CD4-positive, CD25-positive, alpha-beta regulatory T cell (primary cell): ENCODE measurements at regions not wholly inside any gene's neighbourhood (a gene's known extent, or its start where the extent isn't known, plus 50 kb on each side); places are given as distances from the start of the nearest gene placed in this dataset.

Source experiments
- ATAC-seq, 2 donors: fragments of 150-1000 bp; cut with Tn5 transposase; one replicate each; pipeline ENCODE4 v1.10.0; 2021; ENCODE audit warnings: low read depth in 2 of 2, moderate number of reproducible peaks in 2 of 2, moderate library complexity in 1 of 2
- DNase-seq, 3 donors: peaks; one replicate each; pipeline versions ENCODE4 v3.0.0 to v3.0.0-alpha.2; 2012 to 2022; ENCODE audit warnings: mixed read lengths in 1 of 3
- H3K27ac ChIP-seq: one replicate; pipeline ENCODE4 v1.7.0; 2013; ENCODE audit warnings: mild to moderate bottlenecking, low read length; ENCODE audit not compliant: insufficient read depth, poor library complexity, severe bottlenecking
- H3K27me3 ChIP-seq: one replicate; pipeline ENCODE4 v1.7.0; 2013; ENCODE audit warnings: low read length; ENCODE audit not compliant: control insufficient read depth, insufficient read depth
- H3K36me3 ChIP-seq: one replicate; pipeline ENCODE4 v1.7.0; 2013; ENCODE audit warnings: mild to moderate bottlenecking, low read length, moderate library complexity; ENCODE audit not compliant: control insufficient read depth, insufficient read depth
- H3K4me1 ChIP-seq: 2 replicates; pipeline ENCODE4 v1.7.0; 2013; ENCODE audit warnings: mild to moderate bottlenecking, low read length; ENCODE audit not compliant: insufficient read depth, control insufficient read depth, poor library complexity, severe bottlenecking
- H3K4me3 ChIP-seq: one replicate; pipeline ENCODE4 v1.7.0; 2013; ENCODE audit warnings: low read depth, mild to moderate bottlenecking, low read length, moderate library complexity
- H3K9me3 ChIP-seq, 2 experiments: 1 replicate in 1 of 2; 2 replicates in 1 of 2; pipeline ENCODE4 v1.7.0; 2013; ENCODE audit warnings: low read length in 2 of 2, mild to moderate bottlenecking in 1 of 2, moderate library complexity in 1 of 2; ENCODE audit not compliant: control insufficient read depth in 2 of 2
- H3K27ac Mint-ChIP-seq, 3 donors: one replicate each; pipeline ENCODE4 v1.8.0; 2020 to 2022; ENCODE audit warnings: mild to moderate bottlenecking in 3 of 3, mixed read lengths in 3 of 3, moderate library complexity in 2 of 3
- H3K27me3 Mint-ChIP-seq: one replicate; pipeline ENCODE4 v1.8.0; 2022; ENCODE audit warnings: mild to moderate bottlenecking, mixed read lengths
- H3K36me3 Mint-ChIP-seq: one replicate; pipeline ENCODE4 v1.8.0; 2020; ENCODE audit warnings: mixed read lengths
- H3K4me1 Mint-ChIP-seq, 4 donors: one replicate each; pipeline ENCODE4 v1.8.0; 2020 to 2022; ENCODE audit warnings: mixed read lengths in 4 of 4, mild to moderate bottlenecking in 1 of 4
- H3K4me3 Mint-ChIP-seq, 4 donors: one replicate each; pipeline ENCODE4 v1.8.0; 2020 to 2022; ENCODE audit warnings: mild to moderate bottlenecking in 4 of 4, mixed read lengths in 4 of 4, moderate library complexity in 3 of 4
- H3K9me3 Mint-ChIP-seq, 7 donors: one replicate each; pipeline ENCODE4 v1.8.0; 2020 to 2022; ENCODE audit warnings: mixed read lengths in 7 of 7, mild to moderate bottlenecking in 3 of 7, moderate library complexity in 2 of 7

GRCh38 chr2:120944575-120944974 lies 208.9 kb downstream of the GLI2 start:
- Histone ChIP-seq H3K9me3 (no peaks in the 10 kb centered on the region), H3K36me3 (no peaks in the 10 kb centered on the region), H3K27ac (no peak overlapping the region), H3K4me1 (no peaks in the 10 kb centered on the region), H3K27me3 (no peaks in the 10 kb centered on the region), H3K4me3 (no peak overlapping the region)
- DNase-seq (no peak), ATAC-seq (no peak)
- Mint-ChIP-seq H3K36me3 (no peaks in the 10 kb centered on the region), H3K4me1 (no peaks in the 10 kb centered on the region), H3K9me3 (no peaks in the 10 kb centered on the region), H3K27ac (no peak overlapping the region), H3K4me3 (no peak overlapping the region), H3K27me3 (no peaks in the 10 kb centered on the region)

DNA sequence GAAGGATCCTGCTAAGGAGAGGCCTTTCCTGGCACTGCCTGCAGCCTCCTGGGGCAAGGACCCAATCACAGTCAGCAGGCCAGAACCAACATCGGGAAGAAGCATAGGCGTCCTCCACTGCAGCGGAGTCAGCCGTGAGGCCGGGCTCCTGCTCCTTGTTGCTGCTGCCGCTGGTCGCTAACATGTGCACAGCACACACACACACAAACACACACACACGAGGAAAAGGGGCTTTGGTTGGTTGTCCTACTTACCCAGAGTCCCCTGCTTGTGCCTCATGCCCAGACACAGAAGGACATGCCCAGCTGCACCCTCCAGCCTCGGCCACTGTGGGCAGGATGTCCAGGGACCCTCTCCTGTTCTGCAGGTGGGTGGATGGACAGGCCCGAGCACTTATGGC lies 209.4 kb downstream of the GLI2 start:
- DNase-seq (no peak), ATAC-seq (no peak)
- no peaks in the 10 kb centered on the region for H3K9me3 ChIP-seq
- Mint-ChIP-seq H3K27ac (no peak overlapping the region), H3K27me3 (no peaks in the 10 kb centered on the region), H3K9me3 (no peaks in the 10 kb centered on the region), H3K4me1 (no peaks in the 10 kb centered on the region), H3K36me3 (no peaks in the 10 kb centered on the region), H3K4me3 (no peak overlapping the region)
- H3K27ac ChIP-seq, result no peak overlapping the region
- no peaks in the 10 kb centered on the region for H3K27me3 ChIP-seq
- H3K36me3 ChIP-seq, result no peaks in the 10 kb centered on the region
- no peaks in the 10 kb centered on the region for H3K4me1 ChIP-seq
- no peak overlapping the region for H3K4me3 ChIP-seq

DNA sequence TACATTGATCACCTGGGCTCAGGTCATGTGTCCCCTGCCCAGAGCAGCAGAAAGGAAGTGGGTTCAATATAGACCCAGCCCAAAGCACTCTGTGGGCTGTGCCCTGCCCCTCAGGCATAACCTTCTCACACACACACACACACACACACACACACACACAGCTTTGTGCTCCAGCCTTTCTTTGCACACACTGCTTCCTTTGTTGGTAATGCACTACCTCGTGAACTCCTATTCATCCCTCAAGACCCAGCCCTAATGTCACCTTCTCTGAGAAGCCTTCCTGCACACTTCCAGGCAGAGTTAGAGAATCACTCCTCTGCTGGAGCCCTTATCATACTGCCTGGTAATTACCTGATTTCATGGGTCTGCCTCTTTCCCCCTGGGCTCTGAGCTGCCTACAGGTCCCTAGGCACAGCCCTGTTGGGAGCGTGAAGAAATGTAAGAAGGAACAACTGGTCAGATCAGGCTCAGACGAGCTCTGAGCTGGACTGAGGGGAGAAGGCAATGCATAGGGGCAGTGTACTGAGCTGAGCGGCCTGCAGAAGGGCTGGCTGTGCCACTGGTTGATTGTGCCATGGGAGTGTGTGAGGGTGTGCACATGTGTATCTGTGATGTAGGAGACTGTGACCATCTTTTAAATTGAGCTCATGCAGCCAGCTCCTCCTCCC lies 210.3 kb downstream of the GLI2 start:
- H3K27ac Mint-ChIP-seq, result no peak overlapping the region
- H3K27me3 Mint-ChIP-seq, result no peaks in the 10 kb centered on the region
- no peak overlapping the region for H3K27ac ChIP-seq
- no peak for ATAC-seq
- H3K9me3 ChIP-seq, result no peaks in the 10 kb centered on the region
- H3K36me3 Mint-ChIP-seq, result no peaks in the 10 kb centered on the region
- no peak overlapping the region for H3K4me3 ChIP-seq
- H3K27me3 ChIP-seq, result no peaks in the 10 kb centered on the region
- H3K9me3 Mint-ChIP-seq, result no peaks in the 10 kb centered on the region
- H3K4me1 ChIP-seq, result no peaks in the 10 kb centered on the region
- no peaks in the 10 kb centered on the region for H3K36me3 ChIP-seq
- H3K4me3 Mint-ChIP-seq, result no peak overlapping the region
- no peaks in the 10 kb centered on the region for H3K4me1 Mint-ChIP-seq
- no peak for DNase-seq

DNA sequence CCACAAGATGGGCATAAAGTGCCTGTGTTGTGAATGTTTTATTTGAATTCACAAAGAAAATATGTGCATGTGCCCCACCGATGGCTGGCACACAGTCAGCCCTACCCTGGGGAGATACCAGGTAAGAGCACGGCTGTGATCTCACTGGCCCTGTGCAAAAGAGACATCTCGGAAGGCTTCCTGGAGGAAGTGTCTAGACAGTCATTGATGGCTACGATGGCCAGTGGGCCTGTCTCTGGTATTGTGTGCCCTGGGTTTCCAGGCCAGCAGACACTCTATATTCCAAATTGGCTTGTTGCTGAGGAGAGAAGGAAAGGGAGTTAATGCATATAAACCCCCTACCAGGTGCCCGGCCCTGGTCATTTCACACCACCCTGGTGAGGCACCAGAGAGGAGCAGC lies 211.7 kb downstream of the GLI2 start:
- H3K4me3 ChIP-seq, result no peak overlapping the region
- no peaks in the 10 kb centered on the region for H3K27me3 ChIP-seq
- H3K9me3 ChIP-seq, result no peaks in the 10 kb centered on the region
- no peaks in the 10 kb centered on the region for H3K27me3 Mint-ChIP-seq
- no peaks in the 10 kb centered on the region for H3K36me3 ChIP-seq
- H3K27ac ChIP-seq, result no peak overlapping the region
- no peak for DNase-seq
- no peak overlapping the region for H3K27ac Mint-ChIP-seq
- H3K4me1 Mint-ChIP-seq, result no peaks in the 10 kb centered on the region
- H3K4me1 ChIP-seq, result no peaks in the 10 kb centered on the region
- H3K36me3 Mint-ChIP-seq, result no peaks in the 10 kb centered on the region
- no peak overlapping the region for H3K4me3 Mint-ChIP-seq
- H3K9me3 Mint-ChIP-seq, result no peaks in the 10 kb centered on the region
- ATAC-seq, result no peak

- H3K4me3 ChIP-seq, result no peak overlapping the region
- H3K36me3 ChIP-seq, result no peaks in the 10 kb centered on the region
- no peak overlapping the region for H3K27ac ChIP-seq
- H3K9me3 ChIP-seq, result no peaks in the 10 kb centered on the region
- ATAC-seq, result no peak
- H3K36me3 Mint-ChIP-seq, result no peaks in the 10 kb centered on the region
- H3K9me3 Mint-ChIP-seq, result no peaks in the 10 kb centered on the region
- no peaks in the 10 kb centered on the region for H3K4me1 ChIP-seq
- no peak overlapping the region for H3K4me3 Mint-ChIP-seq
- no peak for DNase-seq
- H3K27me3 ChIP-seq, result no peaks in the 10 kb centered on the region
- no peaks in the 10 kb centered on the region for H3K27me3 Mint-ChIP-seq
- H3K27ac Mint-ChIP-seq, result no peak overlapping the region
- no peaks in the 10 kb centered on the region for H3K4me1 Mint-ChIP-seq
These were observed 212.5 kb downstream of the GLI2 start for GRCh38 chr2:120947982-120948661.

- no peaks in the 10 kb centered on the region for H3K9me3 Mint-ChIP-seq
These were observed 213.0 kb downstream of the GLI2 start for GRCh38 chr2:120948662-120949011.

GRCh38 chr2:120949027-120949956 lies 213.6 kb downstream of the GLI2 start:
- DNase-seq (peak in 1 of 3 donors; percentile 0), ATAC-seq (no peak)
- no peak overlapping the region for H3K27ac Mint-ChIP-seq
- H3K36me3 ChIP-seq, result no peaks in the 10 kb centered on the region
- H3K9me3 Mint-ChIP-seq, result no peaks in the 10 kb centered on the region
- H3K27me3 Mint-ChIP-seq, result no peaks in the 10 kb centered on the region
- H3K27ac ChIP-seq, result no peak overlapping the region
- no peak overlapping the region for H3K4me3 ChIP-seq
- no peak overlapping the region for H3K4me3 Mint-ChIP-seq
- no peaks in the 10 kb centered on the region for H3K4me1 ChIP-seq
- H3K9me3 ChIP-seq, result no peaks in the 10 kb centered on the region
- H3K27me3 ChIP-seq, result no peaks in the 10 kb centered on the region
- no peaks in the 10 kb centered on the region for H3K4me1 Mint-ChIP-seq
- no peaks in the 10 kb centered on the region for H3K36me3 Mint-ChIP-seq

More at GRCh38 chr2:120948662-120949011, 213.0 kb downstream of the GLI2 start:
- Histone ChIP-seq H3K9me3 (no peaks in the 10 kb centered on the region), H3K27ac (no peak overlapping the region), H3K4me3 (no peak overlapping the region), H3K36me3 (no peaks in the 10 kb centered on the region), H3K4me1 (no peaks in the 10 kb centered on the region), H3K27me3 (no peaks in the 10 kb centered on the region)
- ATAC-seq (no peak), DNase-seq (no peak)
- H3K4me1 Mint-ChIP-seq, result no peaks in the 10 kb centered on the region
- no peak overlapping the region for H3K4me3 Mint-ChIP-seq
- H3K27ac Mint-ChIP-seq, result no peak overlapping the region
- no peaks in the 10 kb centered on the region for H3K36me3 Mint-ChIP-seq
- no peaks in the 10 kb centered on the region for H3K27me3 Mint-ChIP-seq
